Ovary (tissue), 3 donors: ENCODE measurements at regions not wholly inside any gene's neighbourhood (a gene's known extent, or its start where the extent isn't known, plus 50 kb on each side); places are given as distances from the start of the nearest gene placed in this dataset.

Source experiments
- EP300 ChIP-seq: sonication (generic); formaldehyde crosslinking; IDR thresholded peaks from one replicate; pipeline ENCODE4 v1.6.1; 2017; ENCODE audit warnings: antibody characterized with exemption
- POLR2A ChIP-seq: fragments of 450-650 bp; IDR thresholded peaks from one replicate; pipeline ENCODE4 v1.6.1; 2017; ENCODE audit warnings: antibody characterized with exemption, mild to moderate bottlenecking, moderate library complexity
- TF ChIP-seq, protein P1 (sequence below), 3 donors: fragments of 450-650 bp in 2 of 3; fragments of 200-600 bp in 1 of 3; IDR thresholded peaks; one replicate each; pipeline versions ENCODE4 v1.5.1 to v1.8.0; 2016 to 2022; ENCODE audit warnings: antibody characterized with exemption in 3 of 3, mild to moderate bottlenecking in 1 of 3
- donor health status: DM: no; HTN: no; CAD: no.

DNA sequence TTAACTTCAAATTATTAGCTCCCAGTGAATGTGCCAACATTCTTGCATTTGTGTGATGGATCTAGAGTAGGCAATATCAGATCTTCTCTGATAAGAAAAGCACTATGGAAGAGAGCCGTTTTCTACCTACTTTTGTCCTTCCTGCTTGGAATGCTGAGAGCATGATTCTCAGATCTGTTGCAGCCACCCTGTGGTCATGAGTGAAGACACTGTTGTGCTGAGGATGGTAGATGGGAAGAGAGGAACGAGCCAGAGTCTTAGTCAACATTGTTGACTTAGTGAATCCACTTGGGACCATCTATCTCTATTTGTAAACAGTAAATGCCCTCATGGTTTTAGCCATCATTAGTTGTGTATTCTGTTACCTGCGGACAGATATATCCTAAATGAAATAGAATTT lies 202.6 kb downstream of the CD109 start:
- TF ChIP-seq POLR2A (no peak), EP300 (no peak)
- TF ChIP-seq, protein P1, sequence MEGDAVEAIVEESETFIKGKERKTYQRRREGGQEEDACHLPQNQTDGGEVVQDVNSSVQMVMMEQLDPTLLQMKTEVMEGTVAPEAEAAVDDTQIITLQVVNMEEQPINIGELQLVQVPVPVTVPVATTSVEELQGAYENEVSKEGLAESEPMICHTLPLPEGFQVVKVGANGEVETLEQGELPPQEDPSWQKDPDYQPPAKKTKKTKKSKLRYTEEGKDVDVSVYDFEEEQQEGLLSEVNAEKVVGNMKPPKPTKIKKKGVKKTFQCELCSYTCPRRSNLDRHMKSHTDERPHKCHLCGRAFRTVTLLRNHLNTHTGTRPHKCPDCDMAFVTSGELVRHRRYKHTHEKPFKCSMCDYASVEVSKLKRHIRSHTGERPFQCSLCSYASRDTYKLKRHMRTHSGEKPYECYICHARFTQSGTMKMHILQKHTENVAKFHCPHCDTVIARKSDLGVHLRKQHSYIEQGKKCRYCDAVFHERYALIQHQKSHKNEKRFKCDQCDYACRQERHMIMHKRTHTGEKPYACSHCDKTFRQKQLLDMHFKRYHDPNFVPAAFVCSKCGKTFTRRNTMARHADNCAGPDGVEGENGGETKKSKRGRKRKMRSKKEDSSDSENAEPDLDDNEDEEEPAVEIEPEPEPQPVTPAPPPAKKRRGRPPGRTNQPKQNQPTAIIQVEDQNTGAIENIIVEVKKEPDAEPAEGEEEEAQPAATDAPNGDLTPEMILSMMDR (IDR thresholded peaks at IDR 0.05) = no peak
